ENCODE measurements at regions not wholly inside any gene's neighbourhood (a gene's known extent, or its start where the extent isn't known, plus 50 kb on each side); places are given as distances from the start of the nearest gene placed in this dataset.

- TF ChIP-seq CHD1 (IDR thresholded peaks at IDR 0.05; ENCODE audit: low read depth, low read length) (no peak), KDM4A (IDR thresholded peaks at IDR 0.05; ENCODE audit: low read depth, low read length, severe bottlenecking) (no peak), RFX5 (IDR thresholded peaks at IDR 0.05; ENCODE audit: borderline replicate concordance, low read depth, low read length) (no peak), ATF2 (IDR thresholded peaks at IDR 0.05; ENCODE audit: low read length) (no peak)
Measured at GRCh38 chr1:55612988-55613387, 397.8 kb upstream of the USP24 start (continued).
